Gastrocnemius medialis (tissue), 4 donors: ENCODE measurements at regions not wholly inside any gene's neighbourhood (a gene's known extent, or its start where the extent isn't known, plus 50 kb on each side); places are given as distances from the start of the nearest gene placed in this dataset.

Experiments
- POLR2A ChIP-seq, 2 donors: fragments of 450-650 bp; IDR thresholded peaks; one replicate each; pipeline ENCODE4 v1.6.1; 2017; ENCODE audit warnings: antibody characterized with exemption in 2 of 2, mild to moderate bottlenecking in 2 of 2, moderate library complexity in 2 of 2
- TF ChIP-seq, protein P1 (sequence below), 5 experiments: fragments of 450-650 bp in 3 of 5; fragments of 200-600 bp in 2 of 5; sonication (generic) in 2 of 5; IDR thresholded peaks in 4 of 5; conservative IDR thresholded peaks in 1 of 5; 1 replicate in 4 of 5; 2 replicates in 1 of 5; pipeline ENCODE4 v1.5.1; 2016 to 2019; ENCODE audit warnings: antibody characterized with exemption in 5 of 5, mild to moderate bottlenecking in 3 of 5, moderate library complexity in 3 of 5

- TF ChIP-seq, protein P1, sequence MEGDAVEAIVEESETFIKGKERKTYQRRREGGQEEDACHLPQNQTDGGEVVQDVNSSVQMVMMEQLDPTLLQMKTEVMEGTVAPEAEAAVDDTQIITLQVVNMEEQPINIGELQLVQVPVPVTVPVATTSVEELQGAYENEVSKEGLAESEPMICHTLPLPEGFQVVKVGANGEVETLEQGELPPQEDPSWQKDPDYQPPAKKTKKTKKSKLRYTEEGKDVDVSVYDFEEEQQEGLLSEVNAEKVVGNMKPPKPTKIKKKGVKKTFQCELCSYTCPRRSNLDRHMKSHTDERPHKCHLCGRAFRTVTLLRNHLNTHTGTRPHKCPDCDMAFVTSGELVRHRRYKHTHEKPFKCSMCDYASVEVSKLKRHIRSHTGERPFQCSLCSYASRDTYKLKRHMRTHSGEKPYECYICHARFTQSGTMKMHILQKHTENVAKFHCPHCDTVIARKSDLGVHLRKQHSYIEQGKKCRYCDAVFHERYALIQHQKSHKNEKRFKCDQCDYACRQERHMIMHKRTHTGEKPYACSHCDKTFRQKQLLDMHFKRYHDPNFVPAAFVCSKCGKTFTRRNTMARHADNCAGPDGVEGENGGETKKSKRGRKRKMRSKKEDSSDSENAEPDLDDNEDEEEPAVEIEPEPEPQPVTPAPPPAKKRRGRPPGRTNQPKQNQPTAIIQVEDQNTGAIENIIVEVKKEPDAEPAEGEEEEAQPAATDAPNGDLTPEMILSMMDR (IDR thresholded peaks at IDR 0.05 in 4 of 5, conservative IDR thresholded peaks at IDR 0.05 in 1 of 5) = no peak
- TF ChIP-seq POLR2A (IDR thresholded peaks at IDR 0.05) = no peak
Measured at GRCh38 chr13:28568286-28568685, 73.4 kb upstream of the FLT1 start.
